OCI-LY7 (cell line): ENCODE measurements at regions not wholly inside any gene's neighbourhood (a gene's known extent, or its start where the extent isn't known, plus 50 kb on each side); places are given as distances from the start of the nearest gene placed in this dataset.

Experiments used
- BruUV-seq: library from RNA; stranded (reverse); fragments of 400-500 nt; replicated peaks from 2 replicates; lab custom pipeline; 2021; lab: Mats Ljungman, UMichigan
- CTCF ChIA-PET: fragments of 300-600 bp; sonication (Branson Sonifier 250); formaldehyde crosslinking; loops from one replicate; lab custom pipeline; 2022; ENCODE audit warnings: antibody characterized with exemption; ENCODE audit not compliant: unreplicated experiment; lab: Charles Lee
- POLR2A ChIA-PET: fragments of 300-600 bp; sonication (Branson Sonifier 250); formaldehyde crosslinking; loops from one replicate; lab custom pipeline; 2022; ENCODE audit warnings: antibody characterized with exemption; lab: Charles Lee
- DNase-seq: peaks from one replicate; pipeline ENCODE4 v3.0.0-alpha.2; 2015; ENCODE audit warnings: low spot score
- H2AFZ ChIP-seq: fragments of 200-600 bp; sonication (generic), shearing (Covaris generic); 2 replicates; pipeline ENCODE4 v1.6.1; 2014; ENCODE audit warnings: mild to moderate bottlenecking, antibody characterized with exemption, low read length, moderate library complexity
- H3K27ac ChIP-seq: fragments of 200-600 bp; sonication (generic); 2 replicates; pipeline ENCODE4 v1.5.1; 2014; ENCODE audit warnings: mixed run types, low read depth, mild to moderate bottlenecking, moderate library complexity, low read length, inconsistent platforms; ENCODE audit not compliant: poor library complexity, severe bottlenecking
- H3K36me3 ChIP-seq: fragments of 200-600 bp; sonication (generic); 2 replicates; pipeline ENCODE4 v1.6.1; 2014; ENCODE audit warnings: mild to moderate bottlenecking, antibody characterized with exemption, low read length, moderate library complexity, mixed read lengths; ENCODE audit not compliant: insufficient read depth
- H3K4me1 ChIP-seq: fragments of 200-600 bp; sonication (generic); 2 replicates; pipeline ENCODE4 v1.5.1; 2014; ENCODE audit warnings: mild to moderate bottlenecking, low read length; ENCODE audit not compliant: insufficient read depth, poor library complexity, severe bottlenecking
- H3K4me2 ChIP-seq: fragments of 200-600 bp; sonication (generic); 2 replicates; pipeline ENCODE4 v1.6.1; 2014; ENCODE audit warnings: mild to moderate bottlenecking, low read length
- H3K4me3 ChIP-seq: fragments of 200-600 bp; sonication (generic); 2 replicates; pipeline ENCODE4 v1.5.1; 2014; ENCODE audit warnings: mild to moderate bottlenecking, low read depth, low read length; ENCODE audit not compliant: poor library complexity, severe bottlenecking
- H3K79me2 ChIP-seq: fragments of 200-600 bp; sonication (generic); 2 replicates; pipeline ENCODE4 v1.6.1; 2016; ENCODE audit warnings: low read depth, mild to moderate bottlenecking, low read length, moderate library complexity, mixed read lengths; ENCODE audit not compliant: insufficient read depth
- H3K9me2 ChIP-seq: fragments of 200-600 bp; sonication (generic); 2 replicates; pipeline ENCODE4 v1.6.1; 2016; ENCODE audit warnings: mild to moderate bottlenecking, low read length, mixed read lengths; ENCODE audit not compliant: insufficient read depth
- H3K9me3 ChIP-seq: fragments of 200-600 bp; sonication (generic); 2 replicates; pipeline ENCODE4 v1.6.1; 2014; ENCODE audit warnings: mild to moderate bottlenecking, mixed run types, low read length, mixed read lengths
- H4K20me1 ChIP-seq: fragments of 200-600 bp; sonication (generic); 2 replicates; pipeline ENCODE4 v1.6.1; 2014; ENCODE audit warnings: mild to moderate bottlenecking, antibody characterized with exemption, low read length, moderate library complexity, mixed read lengths; ENCODE audit not compliant: insufficient read depth
- EZH2phosphoT487 ChIP-seq: fragments of 200-600 bp; sonication (generic); IDR thresholded peaks from 2 replicates; pipeline ENCODE4 v1.6.1; 2018; ENCODE audit warnings: low read depth, borderline replicate concordance, mild to moderate bottlenecking, mixed run types, antibody characterized with exemption, low read length, moderate library complexity, mixed read lengths
- intact Hi-C: fragments of 100-400 bp; cut with micrococcal nuclease; formaldehyde crosslinking; loops from one replicate; pipeline ENCODE4 v1.10.0; 2022; ENCODE audit not compliant: unreplicated experiment
- TF ChIP-seq, protein P1 (sequence below): fragments of 200-600 bp; sonication (generic); conservative IDR thresholded peaks from 2 replicates; pipeline ENCODE4 v1.5.1; 2014; ENCODE audit warnings: mild to moderate bottlenecking, antibody characterized with exemption, low read length, moderate library complexity, mixed read lengths

GRCh38 chrX:109822861-109823260 is 89.8 kb upstream of the ACSL4 start:
- H4K20me1 ChIP-seq: no peaks in the 10 kb centered on the region
- no peaks in the 10 kb centered on the region for H3K4me1 ChIP-seq
- no peaks in the 10 kb centered on the region for H3K36me3 ChIP-seq
- no peak overlapping the region for H3K4me2 ChIP-seq
- POLR2A ChIA-PET: no interaction called here
- H3K27ac ChIP-seq: no peak overlapping the region
- H2AFZ ChIP-seq: no peak overlapping the region
- H3K79me2 ChIP-seq: no peaks in the 10 kb centered on the region
- H3K4me3 ChIP-seq: no peak overlapping the region
- H3K9me3 ChIP-seq: no peaks in the 10 kb centered on the region
- BruUV-seq: no TSS peak
- no peak for DNase-seq
- intact Hi-C loops: no loop called here
- no peak for TF ChIP-seq EZH2phosphoT487
- TF ChIP-seq, protein P1, sequence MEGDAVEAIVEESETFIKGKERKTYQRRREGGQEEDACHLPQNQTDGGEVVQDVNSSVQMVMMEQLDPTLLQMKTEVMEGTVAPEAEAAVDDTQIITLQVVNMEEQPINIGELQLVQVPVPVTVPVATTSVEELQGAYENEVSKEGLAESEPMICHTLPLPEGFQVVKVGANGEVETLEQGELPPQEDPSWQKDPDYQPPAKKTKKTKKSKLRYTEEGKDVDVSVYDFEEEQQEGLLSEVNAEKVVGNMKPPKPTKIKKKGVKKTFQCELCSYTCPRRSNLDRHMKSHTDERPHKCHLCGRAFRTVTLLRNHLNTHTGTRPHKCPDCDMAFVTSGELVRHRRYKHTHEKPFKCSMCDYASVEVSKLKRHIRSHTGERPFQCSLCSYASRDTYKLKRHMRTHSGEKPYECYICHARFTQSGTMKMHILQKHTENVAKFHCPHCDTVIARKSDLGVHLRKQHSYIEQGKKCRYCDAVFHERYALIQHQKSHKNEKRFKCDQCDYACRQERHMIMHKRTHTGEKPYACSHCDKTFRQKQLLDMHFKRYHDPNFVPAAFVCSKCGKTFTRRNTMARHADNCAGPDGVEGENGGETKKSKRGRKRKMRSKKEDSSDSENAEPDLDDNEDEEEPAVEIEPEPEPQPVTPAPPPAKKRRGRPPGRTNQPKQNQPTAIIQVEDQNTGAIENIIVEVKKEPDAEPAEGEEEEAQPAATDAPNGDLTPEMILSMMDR: no peak
- CTCF ChIA-PET: no interaction called here
- no peaks in the 10 kb centered on the region for H3K9me2 ChIP-seq

- intact Hi-C loops: no loop called here
- H4K20me1 ChIP-seq: no peaks in the 10 kb centered on the region
- H3K79me2 ChIP-seq: no peaks in the 10 kb centered on the region
- H3K27ac ChIP-seq: no peak overlapping the region
- CTCF ChIA-PET: no interaction called here
- POLR2A ChIA-PET: interaction anchor here (0.7 kb wide), 1 partner anchor 141 kb away, joined by 3 read pairs; no protein-coding TSS in a partner anchor
- H3K4me2 ChIP-seq: no peak overlapping the region
- no peak overlapping the region for H2AFZ ChIP-seq
- no peaks in the 10 kb centered on the region for H3K9me2 ChIP-seq
- H3K4me1 ChIP-seq: peaks cover 5% of the 10 kb centered on the region
- no peaks in the 10 kb centered on the region for H3K36me3 ChIP-seq
- no peak for TF ChIP-seq EZH2phosphoT487
- no peak overlapping the region for H3K4me3 ChIP-seq
- no TSS peak for BruUV-seq
- DNase-seq: no peak
- H3K9me3 ChIP-seq: no peaks in the 10 kb centered on the region
Observed at GRCh38 chrX:109826954-109827708, 94.1 kb upstream of the ACSL4 start.

DNA sequence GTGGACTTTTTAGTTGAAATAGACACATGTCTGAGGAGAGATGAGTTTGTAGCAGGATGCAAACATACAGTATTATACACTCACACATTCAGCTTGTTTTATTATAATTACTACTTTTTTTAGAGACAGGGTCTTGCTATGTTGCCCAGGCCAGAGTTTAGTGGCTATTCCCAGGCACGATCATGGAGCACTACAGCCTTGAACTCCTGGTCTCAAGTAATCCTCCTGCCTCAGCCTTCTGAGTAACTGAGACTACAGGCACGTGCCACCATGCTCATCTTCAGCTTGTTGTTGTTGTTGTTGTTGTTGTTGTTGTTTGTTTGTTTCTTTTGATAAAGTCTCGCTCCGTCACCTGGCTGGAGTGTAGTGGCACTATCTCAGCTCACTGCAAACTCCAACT is 94.7 kb upstream of the ACSL4 start:
- Histone ChIP-seq H3K4me2 (no peak overlapping the region), H3K36me3 (no peaks in the 10 kb centered on the region), H2AFZ (no peak overlapping the region), H3K79me2 (no peaks in the 10 kb centered on the region), H3K27ac (no peak overlapping the region), H3K9me2 (no peaks in the 10 kb centered on the region), H3K4me3 (no peak overlapping the region), H4K20me1 (no peaks in the 10 kb centered on the region), H3K4me1 (peaks cover 5% of the 10 kb centered on the region), H3K9me3 (no peaks in the 10 kb centered on the region)
- DNase-seq: no peak
- BruUV-seq: no TSS peak
- ChIA-PET CTCF (no interaction called here), POLR2A (interaction anchor here (0.7 kb wide), 1 partner anchor 141 kb away, joined by 3 read pairs; no protein-coding TSS in a partner anchor)
- TF ChIP-seq, protein P1: no peak
- no peak for TF ChIP-seq EZH2phosphoT487
- intact Hi-C loops: no loop called here
